Mucosa of rectum (tissue), 2 donors: ENCODE measurements at regions not wholly inside any gene's neighbourhood (a gene's known extent, or its start where the extent isn't known, plus 50 kb on each side); places are given as distances from the start of the nearest gene placed in this dataset.

Experiments
- H3K27ac ChIP-seq, 2 donors: one replicate each; pipeline ENCODE4 v1.7.0; 2013; ENCODE audit warnings: inconsistent platforms in 2 of 2, low read depth in 2 of 2, low read length in 2 of 2
- H3K27me3 ChIP-seq, 2 donors: one replicate each; pipeline ENCODE4 v1.7.0; 2013; ENCODE audit warnings: low read length in 2 of 2; ENCODE audit not compliant: control insufficient read depth in 2 of 2, insufficient read depth in 2 of 2
- H3K36me3 ChIP-seq, 2 donors: one replicate each; pipeline ENCODE4 v1.7.0; 2013; ENCODE audit warnings: low read length in 2 of 2; ENCODE audit not compliant: control insufficient read depth in 2 of 2, insufficient read depth in 2 of 2
- H3K4me1 ChIP-seq, 2 donors: one replicate each; pipeline ENCODE4 v1.7.0; 2013; ENCODE audit warnings: low read length in 2 of 2, mild to moderate bottlenecking in 1 of 2; ENCODE audit not compliant: control insufficient read depth in 2 of 2, insufficient read depth in 2 of 2
- H3K4me3 ChIP-seq, 2 donors: one replicate each; pipeline ENCODE4 v1.7.0; 2013; ENCODE audit warnings: low read length in 2 of 2
- H3K9ac ChIP-seq, 2 donors: one replicate each; pipeline ENCODE4 v1.7.0; 2013; ENCODE audit warnings: low read length in 2 of 2, low read depth in 1 of 2, mild to moderate bottlenecking in 1 of 2
- H3K9me3 ChIP-seq, 2 donors: one replicate each; pipeline ENCODE4 v1.7.0; 2013; ENCODE audit warnings: low read length in 2 of 2; ENCODE audit not compliant: control insufficient read depth in 2 of 2
- donor health status: healthy.
- donor health status: Normal muscosa, but diverticular disease.

DNA sequence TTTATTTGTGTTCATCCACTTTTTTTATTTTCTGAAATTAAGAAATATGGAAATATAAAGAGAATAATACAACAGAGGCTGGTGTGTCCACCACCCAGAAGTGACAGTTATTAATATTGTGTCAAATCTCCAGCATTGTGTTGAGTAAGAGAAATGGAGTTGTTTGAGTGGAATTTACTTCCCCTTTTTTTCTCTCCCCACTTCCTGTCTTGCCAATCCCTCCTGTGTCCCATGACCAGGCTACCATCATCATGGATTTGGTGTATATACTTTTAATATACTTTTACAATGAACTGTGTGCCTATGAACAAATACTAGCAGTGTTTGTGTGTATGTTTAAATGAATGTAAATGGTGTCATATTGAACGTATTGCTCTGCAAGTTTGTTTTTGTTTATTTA lies 276.9 kb upstream of the SKOR2 start:
- H3K4me3 ChIP-seq = no peak overlapping the region
- no peak overlapping the region for H3K27ac ChIP-seq
- peaks cover 0 to 3% of the 10 kb centered on the region in 2 donors for H3K27me3 ChIP-seq
- no peaks in the 10 kb centered on the region for H3K36me3 ChIP-seq
- H3K9me3 ChIP-seq = no peaks in the 10 kb centered on the region
- H3K9ac ChIP-seq = no peak overlapping the region
- no peaks in the 10 kb centered on the region for H3K4me1 ChIP-seq

DNA sequence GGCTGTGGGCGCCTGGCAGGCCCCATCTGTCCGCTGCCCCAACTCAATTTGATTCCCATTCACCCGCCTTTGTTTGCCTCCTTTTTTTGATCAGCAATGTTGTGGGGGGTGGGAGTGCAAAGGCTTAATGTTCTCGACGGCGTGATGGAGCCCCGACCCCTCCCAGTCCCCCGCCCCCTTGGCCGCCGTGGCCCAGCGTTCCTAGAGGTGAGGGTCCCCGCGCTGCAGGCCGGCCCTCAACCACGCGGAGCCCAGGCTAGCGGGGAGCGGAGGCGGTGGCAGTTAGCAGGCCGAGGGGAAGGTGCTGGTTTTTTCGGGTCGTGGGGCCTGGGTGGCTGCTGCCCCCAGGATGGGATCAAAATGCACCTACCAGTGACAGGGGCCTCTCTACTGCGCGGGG lies 274.7 kb upstream of the SKOR2 start:
- Histone ChIP-seq H3K9me3 (no peaks in the 10 kb centered on the region), H3K27ac (no peak overlapping the region), H3K9ac (no peak overlapping the region), H3K36me3 (no peaks in the 10 kb centered on the region), H3K4me1 (no peaks in the 10 kb centered on the region), H3K27me3 (no peaks in the 10 kb centered on the region), H3K4me3 (no peak overlapping the region)

DNA sequence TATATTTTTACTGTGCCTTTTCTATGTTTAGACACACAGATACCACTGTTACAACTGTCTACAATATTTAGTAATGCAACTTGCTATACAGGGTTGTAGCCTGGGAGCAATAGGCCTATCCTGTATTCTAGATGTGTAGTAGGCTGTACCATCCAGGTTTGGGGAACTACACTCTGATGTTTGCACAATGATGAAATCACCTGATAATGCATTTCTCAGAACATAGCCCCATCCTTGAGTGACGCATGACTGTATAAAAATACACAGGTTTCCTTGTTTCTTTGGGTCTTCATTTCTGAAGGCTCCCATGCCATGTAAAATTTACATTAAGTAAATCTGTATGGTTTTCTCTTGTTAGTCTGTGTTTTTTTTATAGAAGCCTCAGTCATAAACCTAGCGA lies 270.9 kb upstream of the SKOR2 start:
- no peaks in the 10 kb centered on the region for H3K36me3 ChIP-seq
- no peaks in the 10 kb centered on the region for H3K4me1 ChIP-seq
- H3K27me3 ChIP-seq = no peaks in the 10 kb centered on the region
- H3K27ac ChIP-seq = no peak overlapping the region
- H3K9ac ChIP-seq = no peak overlapping the region
- no peaks in the 10 kb centered on the region for H3K9me3 ChIP-seq
- no peak overlapping the region for H3K4me3 ChIP-seq

DNA sequence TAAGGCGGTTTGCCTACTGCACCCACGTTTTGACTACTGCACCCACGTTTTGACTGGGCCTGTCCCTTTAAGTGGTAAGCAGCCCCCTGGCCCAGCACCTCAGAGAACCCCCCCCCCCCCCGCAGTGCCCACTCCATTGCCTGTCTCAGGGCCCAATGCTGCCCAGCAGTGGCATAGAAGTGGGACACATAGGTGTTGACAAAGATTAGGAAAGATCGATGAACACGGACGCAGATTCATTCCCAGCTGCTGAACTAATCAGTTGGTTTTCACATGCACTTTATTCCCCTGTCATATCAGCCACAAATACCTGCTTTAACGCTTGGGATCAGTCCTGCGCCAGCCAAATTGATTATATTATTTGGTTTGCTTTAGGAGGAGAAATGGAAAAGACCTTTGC lies 268.8 kb upstream of the SKOR2 start:
- H3K9ac ChIP-seq = no peak overlapping the region
- no peaks in the 10 kb centered on the region for H3K36me3 ChIP-seq
- no peak overlapping the region for H3K4me3 ChIP-seq
- no peaks in the 10 kb centered on the region for H3K4me1 ChIP-seq
- H3K27me3 ChIP-seq = no peaks in the 10 kb centered on the region
- no peak overlapping the region for H3K27ac ChIP-seq
- H3K9me3 ChIP-seq = no peaks in the 10 kb centered on the region

DNA sequence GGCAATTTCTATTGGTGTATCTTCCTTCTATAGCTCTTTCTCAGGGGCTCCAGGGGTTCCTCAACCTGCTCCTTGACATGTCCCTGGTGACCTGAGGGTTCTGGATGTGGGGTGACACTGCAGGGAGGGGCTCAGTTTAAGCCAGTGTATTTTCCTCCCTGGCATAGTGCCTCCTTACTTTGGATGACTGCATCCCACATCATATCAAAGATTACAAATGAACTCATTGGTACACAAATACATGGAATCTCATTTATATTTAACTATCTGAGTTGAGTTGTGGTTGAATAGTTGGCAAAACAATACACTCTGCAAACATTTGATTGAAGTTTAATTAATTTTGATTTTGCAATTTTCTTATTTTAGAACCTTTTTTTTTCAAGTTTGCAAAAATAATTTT lies 268.2 kb upstream of the SKOR2 start:
- Histone ChIP-seq H3K27me3 (no peaks in the 10 kb centered on the region), H3K9me3 (no peaks in the 10 kb centered on the region), H3K27ac (no peak overlapping the region), H3K36me3 (no peaks in the 10 kb centered on the region), H3K4me1 (no peaks in the 10 kb centered on the region), H3K9ac (no peak overlapping the region), H3K4me3 (no peak overlapping the region)

DNA sequence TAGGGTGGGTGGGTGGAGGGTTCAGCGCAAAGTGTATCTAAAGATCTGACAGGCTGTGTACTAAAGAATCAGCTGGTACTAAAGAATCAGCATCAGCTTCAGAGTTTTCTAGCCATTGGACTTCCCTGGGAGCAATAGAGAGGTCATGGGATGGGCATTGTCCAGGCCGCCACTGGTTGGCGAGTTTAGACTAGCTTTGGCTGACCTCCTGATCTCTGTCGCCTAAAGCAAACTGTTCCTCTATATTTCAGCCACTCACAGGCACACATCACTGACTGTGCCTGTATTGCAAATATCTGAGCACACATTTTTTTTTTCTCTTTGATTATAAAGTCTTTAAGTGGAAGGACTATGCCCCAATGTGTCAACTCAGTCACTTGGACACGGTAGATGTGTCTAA lies 267.8 kb upstream of the SKOR2 start:
- no peaks in the 10 kb centered on the region for H3K4me1 ChIP-seq
- H3K27ac ChIP-seq = no peak overlapping the region
- no peaks in the 10 kb centered on the region for H3K36me3 ChIP-seq
- no peaks in the 10 kb centered on the region for H3K9me3 ChIP-seq
- H3K27me3 ChIP-seq = no peaks in the 10 kb centered on the region
- H3K9ac ChIP-seq = no peak overlapping the region
- H3K4me3 ChIP-seq = no peak overlapping the region

DNA sequence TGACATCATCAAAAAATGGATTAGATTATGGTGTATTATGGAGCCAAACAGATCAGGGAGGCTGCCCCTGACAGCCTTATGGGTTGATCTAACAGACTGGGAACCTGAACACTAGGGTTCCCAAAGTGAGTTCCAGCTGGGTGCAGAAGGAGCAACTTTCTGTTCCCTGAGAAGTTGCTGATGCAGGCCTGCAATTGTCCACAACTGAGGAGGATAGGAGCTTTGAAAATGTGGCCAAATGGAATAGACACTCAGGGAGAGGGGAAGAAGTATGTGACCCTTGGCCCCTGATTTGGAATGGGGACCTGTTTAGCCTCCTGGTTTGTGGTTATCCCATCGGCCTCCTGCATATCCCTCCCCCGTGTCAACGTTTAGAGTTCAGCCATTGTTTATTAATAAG lies 262.2 kb upstream of the SKOR2 start:
- Histone ChIP-seq H3K36me3 (no peaks in the 10 kb centered on the region), H3K27me3 (no peaks in the 10 kb centered on the region), H3K9ac (no peak overlapping the region), H3K27ac (no peak overlapping the region), H3K4me3 (no peak overlapping the region), H3K4me1 (no peaks in the 10 kb centered on the region), H3K9me3 (no peaks in the 10 kb centered on the region)

DNA sequence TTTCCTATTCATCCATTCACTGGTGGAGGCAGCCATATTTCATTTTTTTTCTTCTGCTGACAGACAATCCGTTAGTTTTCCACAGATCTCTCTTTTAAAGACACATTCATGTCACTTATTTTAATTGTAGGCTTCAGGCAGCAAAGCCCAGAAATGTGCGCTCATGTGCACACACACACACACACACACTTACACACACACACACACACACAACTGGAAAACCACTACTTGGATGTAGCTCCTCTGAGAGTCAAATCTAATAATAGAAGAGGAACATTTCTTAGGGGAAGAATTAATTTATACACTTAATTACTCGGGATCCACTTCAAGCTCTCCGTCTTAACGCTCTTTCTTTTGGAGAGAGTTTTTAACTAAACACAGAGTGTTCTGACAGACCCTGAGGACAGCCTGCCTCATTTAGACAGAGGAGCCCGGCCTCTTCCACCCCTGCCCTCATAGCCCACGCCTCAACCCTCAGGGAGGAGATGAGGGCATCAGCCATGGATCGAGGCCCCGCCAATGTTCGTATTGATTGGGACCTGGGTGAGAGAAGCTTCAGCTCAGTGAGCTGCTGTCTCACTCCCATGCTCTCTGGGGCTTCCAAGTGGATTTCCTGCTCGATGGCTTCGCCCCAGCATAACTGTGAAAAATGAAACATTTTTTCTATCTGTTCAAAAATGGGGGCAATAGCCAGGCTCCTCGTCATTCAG lies 261.4 kb upstream of the SKOR2 start:
- Histone ChIP-seq H3K9ac (no peak overlapping the region), H3K27ac (no peak overlapping the region), H3K27me3 (no peaks in the 10 kb centered on the region), H3K36me3 (no peaks in the 10 kb centered on the region), H3K4me1 (no peaks in the 10 kb centered on the region), H3K4me3 (no peak overlapping the region), H3K9me3 (no peaks in the 10 kb centered on the region)

DNA sequence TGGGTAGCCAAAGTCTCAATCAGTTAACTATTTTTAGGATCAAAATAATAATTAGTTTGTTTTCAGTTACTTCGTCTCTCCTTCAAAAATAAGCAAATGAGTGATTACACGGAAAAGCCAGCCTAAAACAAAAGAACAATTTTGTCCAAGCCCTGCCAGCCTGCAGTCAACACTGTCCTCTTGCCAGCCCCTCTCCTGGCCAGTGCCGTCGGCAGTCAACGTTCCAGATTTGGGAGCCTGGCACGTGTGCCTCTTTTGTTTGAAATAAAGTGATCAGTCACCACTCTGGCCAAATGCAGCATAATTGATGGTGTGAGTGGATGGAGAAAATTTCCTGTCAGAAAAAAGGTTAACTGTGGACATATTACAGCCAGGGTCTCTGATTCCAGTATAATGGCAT lies 260.6 kb upstream of the SKOR2 start:
- Histone ChIP-seq H3K27ac (no peak overlapping the region), H3K4me1 (no peaks in the 10 kb centered on the region), H3K9me3 (no peaks in the 10 kb centered on the region), H3K9ac (no peak overlapping the region), H3K27me3 (no peaks in the 10 kb centered on the region), H3K4me3 (no peak overlapping the region), H3K36me3 (no peaks in the 10 kb centered on the region)

DNA sequence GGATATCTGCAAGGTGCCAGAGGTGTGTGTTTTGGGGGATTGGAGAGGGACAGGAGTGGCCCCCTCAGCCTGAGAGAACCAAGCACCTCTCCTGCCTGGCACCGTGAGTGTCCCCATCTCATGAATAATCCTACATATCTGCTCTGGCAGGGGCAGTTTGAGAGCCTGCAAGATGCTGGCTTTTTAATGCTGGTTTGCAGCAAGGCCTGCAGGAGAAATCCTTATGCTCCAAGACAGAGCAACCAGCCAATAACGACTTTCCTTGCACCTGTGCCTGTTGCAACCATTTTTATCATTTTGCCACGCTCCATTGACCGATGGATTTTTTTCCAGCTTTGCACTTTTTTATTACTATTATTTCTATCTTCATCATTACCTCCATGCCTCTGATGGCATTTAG lies 259.4 kb upstream of the SKOR2 start:
- Histone ChIP-seq H3K4me1 (no peaks in the 10 kb centered on the region), H3K36me3 (no peaks in the 10 kb centered on the region), H3K4me3 (no peak overlapping the region), H3K27me3 (no peaks in the 10 kb centered on the region), H3K9me3 (no peaks in the 10 kb centered on the region), H3K27ac (no peak overlapping the region), H3K9ac (no peak overlapping the region)

DNA sequence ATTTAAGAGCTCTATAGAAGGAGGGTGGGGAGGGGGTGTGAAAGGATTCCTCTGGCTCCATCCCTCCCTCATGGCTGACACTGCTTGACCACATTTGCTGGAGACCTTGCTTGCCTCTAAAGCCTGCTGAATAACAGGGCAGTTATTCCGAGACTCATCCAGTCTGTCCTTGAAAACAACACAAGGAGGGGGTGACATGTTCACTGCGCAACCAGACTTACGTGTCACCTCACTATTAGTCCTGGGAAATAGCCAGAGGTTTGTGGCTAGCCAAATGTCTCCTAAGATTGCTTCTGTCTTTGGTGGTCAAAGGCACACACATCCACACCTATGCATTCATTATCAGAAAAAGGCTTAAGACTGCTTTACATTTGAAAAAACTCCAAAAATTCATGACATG lies 256.2 kb upstream of the SKOR2 start:
- H3K36me3 ChIP-seq = no peaks in the 10 kb centered on the region
- H3K27ac ChIP-seq = no peak overlapping the region
- no peaks in the 10 kb centered on the region for H3K27me3 ChIP-seq
- H3K4me3 ChIP-seq = no peak overlapping the region
- H3K9me3 ChIP-seq = no peaks in the 10 kb centered on the region
- no peaks in the 10 kb centered on the region for H3K4me1 ChIP-seq
- H3K9ac ChIP-seq = no peak overlapping the region
